ENCODE measurements at regions not wholly inside any gene's neighbourhood (a gene's known extent, or its start where the extent isn't known, plus 50 kb on each side); places are given as distances from the start of the nearest gene placed in this dataset.
"Not testable (repeated sequence)": the region's sequence is repeated elsewhere in the genome, so short reads cannot be mapped to it uniquely, and the experiment has no call there.

DNA sequence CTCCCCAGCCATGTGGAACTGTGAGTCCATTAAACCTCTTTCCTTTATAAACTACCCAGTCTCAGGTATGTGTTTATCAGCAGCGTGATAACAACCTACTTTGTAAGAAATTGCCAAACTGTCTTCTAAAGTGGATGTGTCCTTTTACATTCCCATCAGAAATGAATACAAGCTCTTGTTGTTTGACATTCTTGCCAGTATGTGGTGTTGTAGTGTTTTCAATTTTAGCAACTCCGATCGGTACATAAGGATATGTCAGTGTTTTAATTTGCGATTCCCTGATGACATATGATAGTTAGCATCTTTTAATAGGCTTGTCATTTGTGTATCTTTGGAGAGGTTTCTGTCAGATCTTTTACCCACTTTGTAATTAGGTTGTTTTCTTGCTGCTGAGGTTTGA lies 1156.3 kb upstream of the CRIM1 start:
- no peak overlapping the region for H3K27ac ChIP-seq (ENCODE audit: low read length)
- H3K9ac ChIP-seq (ENCODE audit: low read length in 2 of 2): no peak overlapping the region
- H3K36me3 ChIP-seq (ENCODE audit: control insufficient read depth in 2 of 2, insufficient read depth in 2 of 2, low read length in 2 of 2): no peaks in the 10 kb centered on the region
- H3K27me3 ChIP-seq (ENCODE audit: control insufficient read depth in 1 of 2, insufficient read depth in 2 of 2, low read length in 2 of 2): no peaks in the 10 kb centered on the region
- no peaks in the 10 kb centered on the region for H3K9me3 ChIP-seq (ENCODE audit: control insufficient read depth in 2 of 2, low read length in 2 of 2)
- H3K4me3 ChIP-seq (ENCODE audit: low read length in 2 of 2): no peak overlapping the region
- no peaks in the 10 kb centered on the region for H3K4me1 ChIP-seq (ENCODE audit: control insufficient read depth, insufficient read depth, low read length)

DNA sequence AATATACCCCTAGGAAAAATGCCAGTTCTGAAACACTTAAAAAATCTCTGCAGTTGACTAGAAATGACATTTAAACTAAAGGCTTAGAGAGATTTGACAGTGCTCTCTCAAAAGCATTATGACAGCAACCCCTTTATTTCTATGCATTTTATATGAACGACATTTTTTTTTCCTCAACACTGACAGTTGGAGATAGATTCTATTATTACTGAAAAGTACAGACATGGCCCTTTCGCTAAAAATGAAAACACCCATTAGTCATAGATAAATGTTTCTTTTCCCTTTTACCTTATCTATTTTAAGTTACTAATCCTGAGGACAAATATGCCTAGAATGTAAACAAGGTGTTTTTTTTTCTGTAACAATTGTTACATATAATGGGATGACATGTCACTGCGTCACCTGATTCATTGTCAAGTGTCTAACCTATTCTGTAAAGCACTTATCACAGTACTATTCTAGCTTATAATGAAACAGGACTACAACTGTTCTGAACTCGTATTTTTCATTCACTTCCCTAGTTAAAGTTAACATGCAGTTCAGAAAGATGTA lies 1169.6 kb upstream of the CRIM1 start:
- no peaks in the 10 kb centered on the region for H3K36me3 ChIP-seq (ENCODE audit: control insufficient read depth in 2 of 2, insufficient read depth in 2 of 2, low read length in 2 of 2)
- no peaks in the 10 kb centered on the region for H3K4me1 ChIP-seq (ENCODE audit: control insufficient read depth, insufficient read depth, low read length)
- no peak overlapping the region for H3K4me3 ChIP-seq (ENCODE audit: low read length in 2 of 2)
- no peak overlapping the region for H3K27ac ChIP-seq (ENCODE audit: low read length)
- H3K27me3 ChIP-seq (ENCODE audit: control insufficient read depth in 1 of 2, insufficient read depth in 2 of 2, low read length in 2 of 2): no peaks in the 10 kb centered on the region
- no peaks in the 10 kb centered on the region for H3K9me3 ChIP-seq (ENCODE audit: control insufficient read depth in 2 of 2, low read length in 2 of 2)
- no peak overlapping the region for H3K9ac ChIP-seq (ENCODE audit: low read length in 2 of 2)

DNA sequence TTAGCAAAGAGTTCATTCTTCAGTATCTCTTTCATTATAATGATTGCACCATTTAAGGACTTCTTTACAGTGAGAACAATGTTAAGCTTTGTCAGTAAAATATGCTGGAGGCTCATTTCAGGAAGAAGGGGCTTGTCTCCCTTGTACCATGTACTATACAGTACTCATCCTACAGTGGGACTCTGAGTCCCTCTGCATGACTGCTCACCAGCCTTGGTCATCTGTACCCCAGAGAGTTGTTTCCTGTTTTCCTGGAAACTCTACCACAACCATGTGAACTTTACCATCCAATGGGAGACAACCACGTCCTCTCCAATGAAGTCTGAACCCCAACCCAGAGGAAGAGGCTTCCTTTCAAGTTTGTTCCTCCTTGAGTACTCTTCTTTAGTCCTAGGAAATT lies 1171.1 kb upstream of the CRIM1 start:
- no peaks in the 10 kb centered on the region for H3K9me3 ChIP-seq (ENCODE audit: control insufficient read depth in 2 of 2, low read length in 2 of 2)

DNA sequence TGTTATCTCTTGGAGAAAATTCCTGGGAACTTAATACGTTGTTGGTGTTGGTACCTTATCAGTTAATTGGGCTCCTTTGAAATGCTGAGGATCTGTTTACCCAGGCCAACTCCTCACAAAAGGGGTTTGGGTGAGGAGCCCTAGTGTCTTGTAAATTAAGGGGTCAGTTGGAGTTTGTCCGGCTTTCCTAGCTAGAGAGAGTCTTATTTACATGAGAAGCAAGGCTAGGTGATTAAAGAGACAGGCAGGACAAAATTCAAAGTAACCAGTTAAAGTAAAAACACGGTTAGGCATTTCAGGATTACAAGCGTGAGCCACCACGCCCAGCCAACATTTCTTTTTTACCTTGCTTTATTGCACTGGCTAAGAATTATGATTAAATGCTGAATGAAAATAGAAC lies 1178.9 kb upstream of the CRIM1 start:
- H3K9ac ChIP-seq (ENCODE audit: low read length in 2 of 2); H3K27me3 ChIP-seq (ENCODE audit: control insufficient read depth in 1 of 2, insufficient read depth in 2 of 2, low read length in 2 of 2); H3K9me3 ChIP-seq (ENCODE audit: control insufficient read depth in 2 of 2, low read length in 2 of 2); H3K27ac ChIP-seq (ENCODE audit: low read length); H3K4me3 ChIP-seq (ENCODE audit: low read length in 2 of 2); H3K4me1 ChIP-seq (ENCODE audit: control insufficient read depth, insufficient read depth, low read length); H3K36me3 ChIP-seq (ENCODE audit: control insufficient read depth in 2 of 2, insufficient read depth in 2 of 2, low read length in 2 of 2): not testable (repeated sequence)

More for the DNA sequence above, 1171.1 kb upstream of the CRIM1 start:
- Histone ChIP-seq H3K27me3 (ENCODE audit: control insufficient read depth in 1 of 2, insufficient read depth in 2 of 2, low read length in 2 of 2) (no peaks in the 10 kb centered on the region), H3K4me1 (ENCODE audit: control insufficient read depth, insufficient read depth, low read length) (no peaks in the 10 kb centered on the region), H3K27ac (ENCODE audit: low read length) (no peak overlapping the region), H3K36me3 (ENCODE audit: control insufficient read depth in 2 of 2, insufficient read depth in 2 of 2, low read length in 2 of 2) (no peaks in the 10 kb centered on the region), H3K4me3 (ENCODE audit: low read length in 2 of 2) (no peak overlapping the region), H3K9ac (ENCODE audit: low read length in 2 of 2) (no peak overlapping the region)

DNA sequence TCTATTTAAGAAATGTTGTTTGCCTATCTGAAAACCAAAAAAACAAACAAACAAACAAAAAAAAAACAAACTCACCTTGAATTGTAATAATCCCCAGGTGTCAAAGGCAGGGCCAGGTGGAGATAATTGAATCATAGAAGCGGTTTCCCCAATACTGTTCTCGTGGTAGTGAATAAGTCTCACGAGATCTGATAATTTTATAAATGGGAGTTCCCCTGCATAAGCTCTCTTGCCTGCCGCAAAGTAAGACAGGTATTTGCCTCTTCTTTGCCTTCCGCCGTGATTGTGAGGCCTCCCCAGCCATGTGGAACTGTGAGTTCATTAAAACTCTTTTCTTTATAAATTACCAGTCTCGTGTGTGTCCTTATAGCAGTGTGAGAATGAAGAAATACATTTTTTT lies 1180.7 kb upstream of the CRIM1 start:
- H3K36me3 ChIP-seq (ENCODE audit: control insufficient read depth in 2 of 2, insufficient read depth in 2 of 2, low read length in 2 of 2): no peaks in the 10 kb centered on the region

DNA sequence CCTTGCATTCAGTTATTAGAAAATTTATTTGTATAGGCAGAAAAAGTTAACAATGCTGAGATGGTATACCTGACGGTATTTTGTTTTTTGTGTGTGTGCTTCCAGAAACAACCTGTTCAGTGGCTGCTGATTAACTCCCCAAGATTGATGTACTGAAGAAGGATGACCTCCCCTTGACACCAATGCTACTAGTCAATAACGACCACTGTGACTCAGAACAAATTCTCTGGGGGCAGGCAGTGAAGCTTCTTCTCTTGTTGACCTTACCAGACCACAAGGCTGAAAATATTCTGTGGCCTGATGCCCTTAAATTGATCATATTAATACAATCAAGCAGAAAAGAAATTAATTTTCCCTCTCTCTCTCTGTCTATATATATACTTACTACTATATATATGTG lies 1182.9 kb upstream of the CRIM1 start:
- no peak overlapping the region for H3K4me3 ChIP-seq (ENCODE audit: low read length in 2 of 2)
- no peaks in the 10 kb centered on the region for H3K9me3 ChIP-seq (ENCODE audit: control insufficient read depth in 2 of 2, low read length in 2 of 2)
- H3K27me3 ChIP-seq (ENCODE audit: control insufficient read depth in 1 of 2, insufficient read depth in 2 of 2, low read length in 2 of 2): no peaks in the 10 kb centered on the region
- no peak overlapping the region for H3K9ac ChIP-seq (ENCODE audit: low read length in 2 of 2)
- H3K27ac ChIP-seq (ENCODE audit: low read length): no peak overlapping the region
- no peaks in the 10 kb centered on the region for H3K4me1 ChIP-seq (ENCODE audit: control insufficient read depth, insufficient read depth, low read length)
- no peaks in the 10 kb centered on the region for H3K36me3 ChIP-seq (ENCODE audit: control insufficient read depth in 2 of 2, insufficient read depth in 2 of 2, low read length in 2 of 2)

More for the DNA sequence above, 1180.7 kb upstream of the CRIM1 start:
- no peaks in the 10 kb centered on the region for H3K4me1 ChIP-seq (ENCODE audit: control insufficient read depth, insufficient read depth, low read length)
- H3K27me3 ChIP-seq (ENCODE audit: control insufficient read depth in 1 of 2, insufficient read depth in 2 of 2, low read length in 2 of 2): no peaks in the 10 kb centered on the region
- no peak overlapping the region for H3K9ac ChIP-seq (ENCODE audit: low read length in 2 of 2)
- no peak overlapping the region for H3K4me3 ChIP-seq (ENCODE audit: low read length in 2 of 2)
- no peaks in the 10 kb centered on the region for H3K9me3 ChIP-seq (ENCODE audit: control insufficient read depth in 2 of 2, low read length in 2 of 2)
- H3K27ac ChIP-seq (ENCODE audit: low read length): no peak overlapping the region

DNA sequence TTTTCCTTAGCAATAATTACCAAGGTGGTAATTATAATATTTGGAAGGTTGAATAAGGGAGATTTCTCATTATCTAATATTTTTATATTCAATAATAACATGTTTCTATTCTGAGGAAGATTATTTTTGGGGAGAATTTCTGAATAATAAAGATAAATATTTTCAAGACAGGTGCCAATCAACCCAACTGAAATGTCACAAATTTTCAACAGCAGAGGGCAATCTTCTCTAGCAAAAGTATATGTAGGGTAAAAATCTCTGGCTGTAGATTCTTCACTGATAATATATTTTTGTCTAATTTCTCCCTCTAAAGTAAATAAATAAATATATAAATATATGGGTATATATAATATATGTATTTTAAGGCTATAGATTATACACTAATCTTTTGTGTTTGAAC lies 1187.2 kb upstream of the CRIM1 start:
- Histone ChIP-seq H3K4me3 (ENCODE audit: low read length in 2 of 2) (no peak overlapping the region), H3K4me1 (ENCODE audit: control insufficient read depth, insufficient read depth, low read length) (no peaks in the 10 kb centered on the region), H3K27me3 (ENCODE audit: control insufficient read depth in 1 of 2, insufficient read depth in 2 of 2, low read length in 2 of 2) (no peaks in the 10 kb centered on the region), H3K27ac (ENCODE audit: low read length) (no peak overlapping the region), H3K36me3 (ENCODE audit: control insufficient read depth in 2 of 2, insufficient read depth in 2 of 2, low read length in 2 of 2) (no peaks in the 10 kb centered on the region), H3K9me3 (ENCODE audit: control insufficient read depth in 2 of 2, low read length in 2 of 2) (no peaks in the 10 kb centered on the region), H3K9ac (ENCODE audit: low read length in 2 of 2) (no peak overlapping the region)

DNA sequence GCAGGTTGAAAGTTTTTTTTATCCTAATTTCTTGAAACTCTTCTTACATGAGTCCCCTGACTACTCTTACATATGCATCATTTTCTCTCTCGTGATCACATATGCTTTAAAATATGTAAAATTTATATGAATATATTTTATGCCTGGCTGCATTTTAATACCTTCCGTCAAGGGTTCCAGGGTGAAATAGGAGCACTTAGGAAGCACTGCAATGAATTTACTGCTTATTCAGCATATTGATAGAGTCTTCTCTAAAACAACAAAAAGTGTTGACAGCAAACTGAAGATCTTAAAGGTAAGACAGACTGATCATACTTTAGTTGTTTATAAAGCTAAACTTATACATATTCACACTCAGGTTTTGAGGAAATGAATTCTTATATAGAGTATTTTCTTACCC lies 1191.6 kb upstream of the CRIM1 start:
- Histone ChIP-seq H3K36me3 (ENCODE audit: control insufficient read depth in 2 of 2, insufficient read depth in 2 of 2, low read length in 2 of 2) (no peaks in the 10 kb centered on the region), H3K9ac (ENCODE audit: low read length in 2 of 2) (no peak overlapping the region), H3K27me3 (ENCODE audit: control insufficient read depth in 1 of 2, insufficient read depth in 2 of 2, low read length in 2 of 2) (no peaks in the 10 kb centered on the region), H3K4me1 (ENCODE audit: control insufficient read depth, insufficient read depth, low read length) (no peaks in the 10 kb centered on the region), H3K9me3 (ENCODE audit: control insufficient read depth in 2 of 2, low read length in 2 of 2) (no peaks in the 10 kb centered on the region), H3K27ac (ENCODE audit: low read length) (no peak overlapping the region), H3K4me3 (ENCODE audit: low read length in 2 of 2) (no peak overlapping the region)

DNA sequence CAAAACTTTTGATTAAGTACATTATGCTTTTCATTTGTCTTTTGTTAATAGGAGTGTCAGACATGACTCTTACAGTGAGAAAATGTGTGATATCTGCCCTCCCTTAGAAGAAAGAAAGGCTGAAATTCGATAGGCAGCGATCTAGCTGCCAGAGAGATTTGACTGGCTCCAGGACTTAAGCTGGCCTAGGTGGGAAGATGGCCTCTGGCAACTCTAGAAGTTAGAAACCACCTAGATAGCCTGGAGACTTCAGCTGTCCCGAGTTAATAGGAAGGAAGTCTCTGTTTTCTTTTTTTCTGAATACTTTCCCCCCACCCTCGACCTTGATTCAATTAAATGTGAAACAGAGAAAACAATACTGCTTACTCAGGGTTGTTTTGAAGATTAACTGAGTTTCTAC lies 1194.7 kb upstream of the CRIM1 start:
- H3K36me3 ChIP-seq (ENCODE audit: control insufficient read depth in 2 of 2, insufficient read depth in 2 of 2, low read length in 2 of 2): no peaks in the 10 kb centered on the region
- no peaks in the 10 kb centered on the region for H3K9me3 ChIP-seq (ENCODE audit: control insufficient read depth in 2 of 2, low read length in 2 of 2)
- H3K4me1 ChIP-seq (ENCODE audit: control insufficient read depth, insufficient read depth, low read length): no peaks in the 10 kb centered on the region

DNA sequence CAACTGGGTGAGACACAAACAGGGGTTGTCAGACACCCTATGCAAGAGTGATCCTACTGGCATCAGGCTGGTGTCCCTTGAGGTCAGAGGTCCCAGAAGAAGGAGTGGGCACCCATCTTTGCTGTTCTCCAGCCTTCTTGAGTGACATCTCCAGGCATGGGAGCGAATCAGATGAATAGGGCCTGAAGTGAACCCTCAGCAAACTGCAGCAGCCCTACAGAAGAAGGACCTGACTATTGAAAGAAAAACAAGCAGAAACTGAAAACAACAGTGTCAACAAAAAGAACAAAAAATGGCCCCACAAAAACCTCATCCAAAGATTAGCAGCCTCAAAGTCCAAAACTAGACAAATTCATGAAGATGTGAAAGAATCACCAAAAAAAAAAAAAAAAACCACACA lies 1229.7 kb upstream of the CRIM1 start:
- Histone ChIP-seq H3K9ac (ENCODE audit: low read length in 2 of 2) (no peak overlapping the region), H3K4me1 (ENCODE audit: control insufficient read depth, insufficient read depth, low read length) (no peaks in the 10 kb centered on the region), H3K9me3 (ENCODE audit: control insufficient read depth in 2 of 2, low read length in 2 of 2) (peaks cover 0 to 4% of the 10 kb centered on the region in 2 donors), H3K36me3 (ENCODE audit: control insufficient read depth in 2 of 2, insufficient read depth in 2 of 2, low read length in 2 of 2) (no peaks in the 10 kb centered on the region), H3K4me3 (ENCODE audit: low read length in 2 of 2) (no peak overlapping the region), H3K27me3 (ENCODE audit: control insufficient read depth in 1 of 2, insufficient read depth in 2 of 2, low read length in 2 of 2) (no peaks in the 10 kb centered on the region), H3K27ac (ENCODE audit: low read length) (no peak overlapping the region)

More for the DNA sequence above, 1194.7 kb upstream of the CRIM1 start:
- Histone ChIP-seq H3K27me3 (ENCODE audit: control insufficient read depth in 1 of 2, insufficient read depth in 2 of 2, low read length in 2 of 2) (no peaks in the 10 kb centered on the region), H3K9ac (ENCODE audit: low read length in 2 of 2) (no peak overlapping the region), H3K27ac (ENCODE audit: low read length) (no peak overlapping the region), H3K4me3 (ENCODE audit: low read length in 2 of 2) (no peak overlapping the region)

DNA sequence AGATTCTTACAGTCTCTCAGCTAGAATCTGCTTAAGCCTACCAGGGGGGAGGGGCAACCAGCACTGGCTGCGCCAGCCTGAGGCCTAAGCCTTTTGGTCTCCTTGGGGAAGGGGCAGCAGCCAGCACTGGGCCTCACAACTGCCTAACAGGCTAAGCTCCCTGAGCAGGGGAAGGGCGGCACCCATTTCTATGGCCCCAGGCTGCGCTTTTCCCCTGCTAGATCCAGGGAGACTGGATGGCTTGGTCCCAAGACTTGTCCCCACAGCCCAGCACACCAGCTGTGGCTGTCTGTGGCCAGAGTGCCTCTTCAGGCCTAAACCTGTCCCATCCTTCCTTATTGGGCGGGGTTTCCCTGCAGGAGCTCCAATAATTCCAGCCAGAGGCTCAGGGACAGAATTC lies 1230.3 kb upstream of the CRIM1 start:
- no peaks in the 10 kb centered on the region for H3K36me3 ChIP-seq (ENCODE audit: control insufficient read depth in 2 of 2, insufficient read depth in 2 of 2, low read length in 2 of 2)
- no peaks in the 10 kb centered on the region for H3K4me1 ChIP-seq (ENCODE audit: control insufficient read depth, insufficient read depth, low read length)
- no peak overlapping the region for H3K9ac ChIP-seq (ENCODE audit: low read length in 2 of 2)
- H3K27ac ChIP-seq (ENCODE audit: low read length): no peak overlapping the region
- no peaks in the 10 kb centered on the region for H3K27me3 ChIP-seq (ENCODE audit: control insufficient read depth in 1 of 2, insufficient read depth in 2 of 2, low read length in 2 of 2)
- H3K9me3 ChIP-seq (ENCODE audit: control insufficient read depth in 2 of 2, low read length in 2 of 2): peaks cover 0 to 4% of the 10 kb centered on the region in 2 donors
- no peak overlapping the region for H3K4me3 ChIP-seq (ENCODE audit: low read length in 2 of 2)
